ENCODE measurements at regions not wholly inside any gene's neighbourhood (a gene's known extent, or its start where the extent isn't known, plus 50 kb on each side); places are given as distances from the start of the nearest gene placed in this dataset.
"Not testable (repeated sequence)": the region's sequence is repeated elsewhere in the genome, so short reads cannot be mapped to it uniquely, and the experiment has no call there.

DNA sequence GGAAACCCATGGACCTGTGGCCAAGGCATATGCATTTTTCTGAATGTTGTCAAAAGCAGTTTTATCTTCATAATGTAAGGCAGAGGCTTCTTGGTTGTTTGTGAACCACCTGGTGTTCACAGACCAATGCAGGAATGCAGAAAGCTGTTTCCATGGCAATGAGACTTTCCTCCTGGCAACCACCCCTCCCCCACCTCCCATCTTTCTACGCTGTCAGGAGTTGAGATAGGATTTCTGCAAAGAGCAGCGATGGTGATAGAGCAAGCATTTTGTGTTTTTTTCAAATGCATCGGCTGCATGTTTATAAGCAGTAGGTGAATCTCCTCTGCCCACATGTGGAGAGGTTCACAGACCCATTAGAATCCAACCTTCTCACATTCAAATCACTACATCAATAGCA is 114.1 kb upstream of the SMLR1 start:
- H3K4me3 ChIP-seq (ENCODE audit: low read depth, low read length) = no peak overlapping the region
- TF ChIP-seq, protein P1, sequence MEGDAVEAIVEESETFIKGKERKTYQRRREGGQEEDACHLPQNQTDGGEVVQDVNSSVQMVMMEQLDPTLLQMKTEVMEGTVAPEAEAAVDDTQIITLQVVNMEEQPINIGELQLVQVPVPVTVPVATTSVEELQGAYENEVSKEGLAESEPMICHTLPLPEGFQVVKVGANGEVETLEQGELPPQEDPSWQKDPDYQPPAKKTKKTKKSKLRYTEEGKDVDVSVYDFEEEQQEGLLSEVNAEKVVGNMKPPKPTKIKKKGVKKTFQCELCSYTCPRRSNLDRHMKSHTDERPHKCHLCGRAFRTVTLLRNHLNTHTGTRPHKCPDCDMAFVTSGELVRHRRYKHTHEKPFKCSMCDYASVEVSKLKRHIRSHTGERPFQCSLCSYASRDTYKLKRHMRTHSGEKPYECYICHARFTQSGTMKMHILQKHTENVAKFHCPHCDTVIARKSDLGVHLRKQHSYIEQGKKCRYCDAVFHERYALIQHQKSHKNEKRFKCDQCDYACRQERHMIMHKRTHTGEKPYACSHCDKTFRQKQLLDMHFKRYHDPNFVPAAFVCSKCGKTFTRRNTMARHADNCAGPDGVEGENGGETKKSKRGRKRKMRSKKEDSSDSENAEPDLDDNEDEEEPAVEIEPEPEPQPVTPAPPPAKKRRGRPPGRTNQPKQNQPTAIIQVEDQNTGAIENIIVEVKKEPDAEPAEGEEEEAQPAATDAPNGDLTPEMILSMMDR (IDR thresholded peaks at IDR 0.05; ENCODE audit: insufficient read depth, low read depth, low read length) = no peak
- DNase-seq (ENCODE audit: low read depth) = no peak

DNA sequence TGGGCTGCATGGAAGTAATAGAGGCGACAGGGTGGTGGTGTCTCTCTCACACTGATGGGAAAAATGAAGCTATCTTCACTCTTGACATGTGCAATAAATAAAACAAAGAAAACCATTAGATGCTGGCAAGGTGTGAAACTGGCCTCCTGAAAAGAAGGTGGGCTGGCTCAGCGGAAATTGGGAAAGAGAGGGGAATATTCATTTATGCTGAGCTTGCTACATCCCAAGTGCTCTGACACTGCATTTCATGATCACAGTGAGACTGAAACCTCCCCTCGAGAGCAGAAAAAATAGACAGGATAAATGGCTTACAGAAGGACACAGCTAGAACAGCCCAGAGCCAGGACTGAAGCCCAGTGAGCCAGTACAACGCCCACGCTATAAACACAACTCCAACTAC is 112.1 kb upstream of the SMLR1 start:
- no peak overlapping the region for H3K4me3 ChIP-seq (ENCODE audit: low read depth, low read length)
- no peak for DNase-seq (ENCODE audit: low read depth)
- TF ChIP-seq, protein P1 (IDR thresholded peaks at IDR 0.05; ENCODE audit: insufficient read depth, low read depth, low read length) = no peak

DNA sequence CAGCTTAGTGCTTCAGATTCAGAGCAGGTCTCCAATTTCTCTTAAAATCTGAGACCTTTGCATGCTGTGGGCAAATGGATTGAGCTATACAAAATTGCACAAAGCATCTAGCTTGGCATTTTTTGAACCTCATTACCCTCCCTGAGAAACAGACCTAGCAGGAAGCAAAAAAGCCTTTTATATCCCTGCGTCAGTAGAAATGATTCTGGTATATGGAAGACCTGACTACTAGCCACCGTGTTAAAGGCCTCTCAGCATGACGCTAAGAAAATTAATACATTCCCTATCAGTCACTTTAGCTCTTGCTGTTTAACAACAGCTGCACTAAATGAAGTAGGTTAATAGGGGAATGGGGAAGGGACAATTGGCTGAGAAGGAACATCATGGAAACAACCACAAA is 110.7 kb upstream of the SMLR1 start:
- no peak for DNase-seq (ENCODE audit: low read depth)
- TF ChIP-seq, protein P1 (IDR thresholded peaks at IDR 0.05; ENCODE audit: insufficient read depth, low read depth, low read length) = no peak
- no peak overlapping the region for H3K4me3 ChIP-seq (ENCODE audit: low read depth, low read length)

DNA sequence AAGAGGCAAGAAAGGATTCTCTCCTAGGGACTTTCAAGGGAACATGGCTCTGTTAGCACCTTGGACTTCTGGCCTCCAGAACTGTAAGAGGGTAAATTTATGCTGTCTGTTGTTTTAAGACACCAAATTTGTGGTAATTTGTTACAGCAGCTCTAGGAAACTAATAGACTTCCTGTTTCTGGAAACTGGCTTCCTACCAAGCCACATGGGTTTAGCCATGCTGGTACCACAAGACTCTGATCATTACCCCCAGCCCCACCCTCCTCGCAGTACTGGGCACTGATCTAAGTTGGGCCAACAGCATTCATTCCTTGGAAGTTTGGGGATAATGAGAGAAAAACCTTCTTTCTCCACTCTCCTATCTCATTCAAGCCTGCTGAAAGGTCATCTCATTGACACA is 109.5 kb upstream of the SMLR1 start:
- TF ChIP-seq, protein P1 (IDR thresholded peaks at IDR 0.05; ENCODE audit: insufficient read depth, low read depth, low read length) = no peak
- H3K4me3 ChIP-seq (ENCODE audit: low read depth, low read length) = no peak overlapping the region
- no peak for DNase-seq (ENCODE audit: low read depth)

DNA sequence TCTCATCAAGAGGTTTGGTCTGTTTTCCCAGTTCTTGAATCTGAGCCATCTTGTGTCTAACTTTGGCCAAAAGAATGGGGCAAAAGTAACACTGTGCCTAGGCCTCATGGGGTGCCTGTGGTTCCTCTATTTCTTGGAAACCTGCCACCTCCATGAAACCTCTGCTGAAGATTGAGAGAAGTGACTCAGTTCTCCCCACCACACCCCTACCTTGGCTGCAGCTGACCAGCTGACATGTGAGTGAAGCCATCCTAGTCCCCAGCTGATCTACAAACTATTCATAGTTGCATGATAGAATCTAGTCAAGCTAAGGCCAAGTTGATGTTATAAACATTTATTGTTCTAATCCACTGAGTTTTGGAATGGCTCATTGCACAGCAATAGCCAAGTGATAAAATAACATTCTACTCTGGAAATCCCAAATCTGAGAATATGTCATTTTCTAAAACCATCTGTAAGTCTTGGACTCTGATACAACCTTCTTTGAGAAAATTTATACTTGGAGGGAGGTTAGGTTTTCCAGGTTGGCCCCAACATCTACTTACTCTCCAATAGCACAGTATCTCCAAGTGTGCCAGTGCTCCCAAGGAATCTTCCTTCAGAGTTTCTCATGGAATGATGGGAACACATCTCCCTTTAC is 107.0 kb upstream of the SMLR1 start:
- no peak overlapping the region for H3K4me3 ChIP-seq (ENCODE audit: low read depth, low read length)
- TF ChIP-seq, protein P1 (IDR thresholded peaks at IDR 0.05; ENCODE audit: insufficient read depth, low read depth, low read length) = no peak
- no peak for DNase-seq (ENCODE audit: low read depth)

DNA sequence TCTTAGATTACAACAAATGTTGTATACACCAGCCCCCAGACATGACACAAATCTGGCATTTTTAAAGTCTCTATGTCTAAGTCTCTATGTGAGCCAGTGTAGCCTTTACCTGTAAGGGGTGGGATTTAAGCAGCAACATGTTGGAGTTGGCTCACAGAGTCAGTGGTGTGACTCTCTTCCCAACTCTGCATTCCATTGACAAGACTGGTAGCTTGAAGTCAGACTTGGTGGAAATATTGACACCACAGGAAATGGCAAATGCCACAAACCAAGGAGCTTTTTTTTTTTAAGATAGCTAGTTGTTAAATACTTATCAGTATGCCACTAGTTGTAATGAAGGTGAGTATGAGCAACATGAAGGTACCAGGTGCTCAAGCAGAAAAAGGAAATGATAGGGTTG is 103.1 kb upstream of the SMLR1 start:
- no peak for DNase-seq (ENCODE audit: low read depth)
- TF ChIP-seq, protein P1 (IDR thresholded peaks at IDR 0.05; ENCODE audit: insufficient read depth, low read depth, low read length) = no peak
- no peak overlapping the region for H3K4me3 ChIP-seq (ENCODE audit: low read depth, low read length)

DNA sequence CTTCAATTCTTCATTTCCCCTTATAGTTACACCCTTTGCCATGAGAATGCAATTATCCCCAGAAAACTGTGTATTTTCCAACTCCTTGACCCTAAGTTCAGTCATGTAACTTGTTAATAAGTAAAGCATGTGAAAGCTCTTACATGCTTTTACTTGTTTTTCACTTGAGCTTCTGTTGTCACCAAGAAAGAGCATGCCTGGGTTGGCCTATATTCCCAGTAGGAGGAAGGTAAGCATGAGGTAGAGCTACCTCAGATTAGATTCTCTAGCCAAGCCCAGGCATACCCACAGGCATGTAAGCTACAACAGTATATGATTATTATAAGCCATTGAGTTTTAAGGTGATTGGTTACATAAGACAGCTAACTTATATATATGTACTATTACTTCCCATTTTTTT is 101.7 kb upstream of the SMLR1 start:
- TF ChIP-seq, protein P1 (IDR thresholded peaks at IDR 0.05; ENCODE audit: insufficient read depth, low read depth, low read length) = no peak
- H3K4me3 ChIP-seq (ENCODE audit: low read depth, low read length) = no peak overlapping the region
- DNase-seq (ENCODE audit: low read depth) = no peak

DNA sequence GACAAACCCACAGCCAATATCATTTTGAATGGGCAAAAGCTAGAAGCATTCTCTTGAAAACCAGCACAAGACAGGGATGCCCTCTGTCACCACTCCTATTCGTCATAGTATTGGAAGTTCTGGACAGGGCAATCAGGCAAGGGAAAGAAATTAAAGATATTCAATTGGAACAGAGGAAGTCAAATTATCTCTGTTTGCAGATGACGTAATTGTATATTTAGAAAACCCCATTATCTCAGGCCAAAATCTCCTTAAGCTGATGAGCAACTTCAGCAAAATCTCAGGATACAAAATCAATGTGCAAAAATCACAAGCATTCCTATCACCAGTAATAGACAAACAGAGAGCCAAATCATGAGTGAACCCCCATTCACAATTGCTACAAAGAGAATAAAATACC is 99.1 kb upstream of the SMLR1 start:
- H3K4me3 ChIP-seq (ENCODE audit: low read depth, low read length); DNase-seq (ENCODE audit: low read depth): not testable (repeated sequence)
